ENCODE measurements at regions not wholly inside any gene's neighbourhood (a gene's known extent, or its start where the extent isn't known, plus 50 kb on each side); places are given as distances from the start of the nearest gene placed in this dataset.

DNA sequence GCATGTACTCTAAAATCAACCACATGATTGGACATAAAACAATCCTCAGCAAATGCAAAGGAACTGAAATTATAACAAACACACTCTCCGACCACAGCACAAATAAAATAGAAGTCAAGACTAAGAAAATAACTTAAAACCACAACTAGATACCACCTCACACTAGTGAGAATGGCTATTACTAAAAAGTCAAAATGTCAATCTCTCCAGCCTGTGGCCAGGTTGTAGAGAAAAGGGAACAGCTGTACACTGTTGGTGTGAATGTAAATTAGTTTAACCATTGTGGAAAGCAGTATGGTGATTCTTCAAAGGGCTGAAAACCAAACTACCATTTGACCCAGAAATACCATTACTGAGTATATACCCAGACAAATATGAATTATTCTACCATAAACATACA is 1025.7 kb upstream of the TENM4 start:
- no peak for DNase-seq

DNA sequence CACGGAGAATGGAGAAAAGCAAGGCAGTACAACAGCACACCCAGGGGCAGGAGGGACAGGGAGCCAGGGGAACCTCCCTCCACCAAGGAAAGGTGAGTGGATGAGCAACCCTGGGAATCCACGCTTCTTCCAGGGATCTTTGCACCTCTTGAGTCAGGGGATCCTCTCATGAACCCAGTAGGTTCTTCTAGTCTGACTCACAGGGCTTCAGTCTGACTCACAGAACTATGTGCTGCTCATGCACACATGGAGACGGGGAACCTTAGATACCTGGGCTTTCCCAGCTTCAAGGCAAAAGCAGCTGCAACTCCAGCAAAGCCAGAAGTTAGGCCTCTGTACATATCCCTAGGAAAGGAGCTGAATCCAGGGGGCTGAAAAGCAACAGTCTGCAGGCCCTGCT is 1021.4 kb upstream of the TENM4 start:
- no peak for DNase-seq

DNA sequence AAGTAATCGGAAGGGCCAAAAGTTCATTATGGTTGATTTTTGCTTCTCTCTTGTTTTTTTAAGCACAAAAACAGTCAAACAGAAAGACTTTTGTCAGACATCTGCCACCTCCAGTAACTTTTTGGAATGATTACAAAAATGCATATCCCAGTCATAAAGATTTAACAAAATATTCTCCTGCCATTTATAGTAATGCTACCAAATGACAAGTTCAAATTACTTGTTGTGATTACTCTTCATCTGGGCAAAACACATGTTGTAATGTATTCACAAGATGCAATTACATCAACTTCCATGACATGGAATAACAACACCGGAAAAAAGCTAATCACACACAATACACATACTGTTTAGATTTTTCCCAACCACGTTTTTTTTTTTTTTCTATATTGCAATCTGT is 1017.5 kb upstream of the TENM4 start:
- no peak for DNase-seq

DNA sequence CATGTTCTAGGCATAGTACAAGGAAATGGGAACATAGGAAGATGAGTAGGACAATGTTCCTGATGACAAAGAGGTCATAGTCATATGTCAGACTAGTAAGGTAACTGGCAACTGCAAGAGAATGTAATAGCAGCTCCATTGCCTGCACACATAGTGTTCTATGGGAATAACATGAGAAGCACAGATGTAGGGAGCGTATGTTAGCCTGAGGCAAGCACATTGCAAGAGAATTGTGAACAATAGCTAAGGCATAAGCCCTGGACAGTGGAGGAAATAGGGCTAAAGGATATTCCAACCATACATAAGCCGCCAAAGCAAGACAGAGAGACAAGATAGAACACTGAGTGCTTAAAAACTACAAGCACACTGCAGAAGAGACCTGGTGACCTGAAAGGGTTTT is 1017.0 kb upstream of the TENM4 start:
- no peak for DNase-seq

DNA sequence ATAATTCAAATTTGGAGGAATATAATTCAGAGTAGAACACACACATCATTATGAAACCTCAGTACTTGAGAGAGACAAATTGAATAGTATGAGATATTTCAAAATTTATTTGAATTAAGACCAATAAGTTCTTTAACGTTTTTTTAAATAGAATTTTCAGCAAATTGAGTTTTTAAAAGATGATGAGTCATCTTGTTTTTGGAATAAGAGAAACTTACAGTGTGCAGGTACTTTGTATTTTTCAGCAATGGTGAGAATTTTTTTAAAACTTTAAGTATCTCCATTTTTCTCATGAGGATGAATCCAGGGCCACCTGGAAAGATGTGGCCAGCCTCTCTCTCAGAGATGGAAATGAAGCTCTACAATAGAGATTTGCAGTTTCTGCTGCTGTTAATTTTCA is 1015.0 kb upstream of the TENM4 start:
- no peak for DNase-seq

DNA sequence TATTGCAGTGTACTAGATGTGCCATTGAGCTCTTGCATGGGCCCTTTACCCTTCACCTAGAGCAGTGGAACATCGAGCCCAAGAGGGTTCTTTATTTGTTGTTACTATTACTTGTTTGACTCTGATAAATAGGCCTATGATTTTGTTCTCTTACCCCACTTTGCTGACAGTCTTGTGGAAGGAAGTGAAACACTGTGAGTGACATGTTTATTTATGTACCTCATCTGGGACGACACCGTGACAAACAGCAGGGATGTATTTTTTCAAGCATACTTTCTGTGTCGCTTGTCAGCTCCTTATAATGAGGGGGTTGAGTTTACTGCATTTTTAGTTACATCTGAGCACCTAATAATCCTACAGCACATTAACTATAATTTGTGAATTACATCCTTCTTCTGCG is 1010.3 kb upstream of the TENM4 start:
- no peak for DNase-seq

DNA sequence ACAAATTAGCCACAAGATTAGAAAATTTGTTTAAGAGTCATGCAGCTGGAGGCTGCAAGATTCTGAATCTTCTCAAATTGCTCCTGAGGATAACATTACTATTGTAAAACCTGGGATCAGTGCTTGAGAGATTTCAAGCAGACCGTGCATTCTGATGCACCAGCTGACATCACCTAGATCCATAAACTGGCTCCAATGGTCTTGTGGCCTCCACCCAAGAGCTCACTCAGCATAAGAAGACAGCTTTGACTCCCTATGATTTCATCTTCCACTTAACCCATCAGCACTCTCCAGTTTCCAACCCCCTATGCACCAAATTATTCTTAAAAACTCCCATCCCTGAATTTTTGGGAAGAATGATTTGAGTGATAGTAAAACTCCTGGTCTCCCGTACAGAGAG is 1007.9 kb upstream of the TENM4 start:
- DNase-seq, result no peak

DNA sequence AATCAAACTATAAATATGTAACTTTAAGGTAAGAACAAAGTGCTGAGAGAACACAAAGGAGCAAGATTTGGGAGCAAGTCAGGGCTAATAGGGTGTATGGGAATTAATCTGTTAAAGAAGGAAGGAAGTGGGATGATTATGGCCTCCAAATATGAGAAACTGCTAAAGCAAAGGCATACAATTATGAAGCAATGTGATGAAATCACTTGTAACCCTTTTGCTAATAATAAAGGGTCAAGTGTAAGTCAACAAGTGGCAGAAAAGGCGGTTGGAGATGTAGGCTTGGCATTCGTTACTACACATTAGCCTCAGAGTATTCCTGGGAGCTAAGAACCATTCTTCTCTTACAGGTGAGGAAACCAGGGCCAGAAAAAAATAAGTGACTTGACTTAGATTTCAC is 1002.3 kb upstream of the TENM4 start:
- no peak for DNase-seq

DNA sequence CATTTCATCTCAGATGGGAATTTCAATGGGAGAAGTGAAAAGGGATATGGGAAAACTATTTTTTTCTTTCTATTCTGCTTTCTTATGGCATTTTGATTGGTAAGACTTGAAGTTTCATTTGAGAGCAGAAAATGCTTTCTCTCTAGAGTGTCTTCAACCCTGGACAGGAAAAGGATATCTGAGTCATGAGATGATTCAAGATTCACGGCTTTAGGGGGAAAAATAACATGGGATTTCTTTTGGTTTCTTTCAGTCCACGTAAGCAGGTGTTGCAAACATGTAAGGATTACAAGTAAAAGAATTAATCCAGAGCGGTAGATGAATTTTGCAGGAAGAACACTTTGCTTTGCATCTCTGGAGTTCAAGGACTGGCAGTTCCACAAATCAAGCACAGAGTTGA is 1001.0 kb upstream of the TENM4 start:
- no peak for DNase-seq

DNA sequence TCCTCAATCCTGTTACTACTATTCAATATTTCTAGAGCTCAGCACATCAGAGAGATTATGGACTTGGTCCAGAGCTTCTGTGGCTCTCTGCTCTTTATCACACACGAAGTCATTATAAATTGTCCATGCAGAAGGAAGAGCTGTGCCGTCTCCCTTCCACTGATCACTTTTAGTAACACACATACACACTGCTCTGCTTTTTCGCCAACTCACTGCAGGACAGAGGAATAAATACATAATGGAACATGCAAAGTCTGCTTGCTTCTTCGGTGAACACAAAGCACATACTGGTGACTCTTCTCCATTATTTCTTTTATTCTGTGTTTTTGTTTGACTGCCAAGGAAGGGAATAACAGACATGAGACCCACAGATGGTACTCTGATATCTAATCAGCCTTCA is 1000.0 kb upstream of the TENM4 start:
- no peak for DNase-seq

DNA sequence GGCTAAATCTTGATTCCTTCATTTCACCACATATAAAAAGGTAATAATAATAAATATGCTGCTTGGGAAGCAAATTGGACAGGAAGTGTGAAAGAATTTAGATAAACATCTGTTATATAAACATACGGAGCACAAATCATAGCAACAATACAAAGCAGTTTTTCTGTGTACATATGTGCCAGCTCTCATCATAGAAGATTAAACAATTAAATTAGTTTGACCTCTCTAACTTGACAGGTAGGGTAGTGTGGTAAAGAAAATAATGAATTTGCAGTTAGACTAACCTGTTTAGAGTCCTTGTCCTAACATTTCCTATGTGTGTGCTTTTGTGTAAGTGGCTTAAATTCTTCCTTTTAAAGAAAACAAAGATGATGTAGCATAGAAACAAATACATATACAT is 995.7 kb upstream of the TENM4 start:
- DNase-seq, result no peak

DNA sequence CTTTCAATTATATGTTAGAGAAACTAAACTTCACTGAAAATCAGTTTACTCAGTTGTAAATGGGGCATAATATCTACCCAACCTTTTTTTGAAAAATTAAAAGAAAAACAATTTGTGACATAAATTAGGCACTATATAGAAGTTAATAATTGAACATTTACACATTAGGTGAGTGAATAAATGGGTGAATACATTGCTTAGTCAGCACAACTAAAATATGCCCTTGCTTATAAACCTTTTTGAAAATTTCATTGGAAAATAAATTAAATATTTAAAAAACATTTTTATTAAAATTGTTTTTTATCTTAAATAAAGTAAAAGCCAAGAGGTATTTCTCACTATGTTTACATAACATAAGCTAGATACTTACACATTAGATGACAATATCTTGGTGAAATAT is 994.5 kb upstream of the TENM4 start:
- no peak for DNase-seq

DNA sequence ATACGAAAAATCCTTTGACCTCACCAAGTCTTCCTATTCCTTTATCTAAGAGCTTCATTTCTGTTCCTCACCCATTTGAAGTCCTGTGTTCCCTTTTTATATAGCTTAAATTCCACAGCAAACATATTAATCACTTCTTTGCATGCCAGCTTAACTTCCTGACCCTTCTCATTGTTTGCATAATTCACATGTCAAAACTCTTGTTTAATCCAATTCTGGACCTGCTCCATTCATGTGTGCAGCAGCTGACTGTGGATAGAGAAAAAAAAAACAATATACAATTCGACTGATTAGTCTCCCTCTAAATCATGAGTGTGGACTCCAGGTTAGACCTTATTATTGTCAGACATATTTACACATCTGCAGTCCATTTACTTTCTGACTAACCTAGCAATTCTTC is 991.2 kb upstream of the TENM4 start:
- no peak for DNase-seq

DNA sequence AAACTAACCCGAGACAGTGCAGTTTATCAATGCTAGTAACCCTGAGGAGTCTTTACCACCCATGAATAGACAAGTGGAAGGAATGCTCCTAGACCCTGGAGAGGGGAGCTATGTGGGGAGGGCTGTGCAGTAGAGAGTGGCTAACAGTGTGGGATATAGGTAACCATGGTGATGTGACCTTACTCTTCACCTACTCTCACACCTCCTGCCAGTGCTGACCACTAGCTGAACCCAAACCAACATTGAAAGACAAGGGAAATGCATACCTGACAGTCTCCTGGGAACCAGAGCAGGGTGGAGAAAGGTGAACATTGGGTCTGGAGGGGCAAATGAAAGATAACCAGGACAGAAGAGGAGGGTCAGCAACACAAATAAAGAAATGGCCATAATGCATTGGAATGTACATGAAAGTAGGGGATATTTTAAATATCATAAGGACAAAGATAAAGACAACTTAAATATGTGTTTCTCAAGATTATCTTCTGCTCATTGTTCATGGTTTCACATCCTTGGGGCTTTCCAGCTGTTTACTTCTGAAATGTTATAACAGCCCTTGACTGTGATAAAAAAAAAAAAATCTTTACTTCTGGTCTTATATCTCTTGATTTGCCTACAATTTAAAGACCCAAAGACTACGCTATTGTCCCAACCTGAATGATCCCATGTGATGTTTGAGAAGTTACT is 983.3 kb upstream of the TENM4 start:
- no peak for DNase-seq

DNA sequence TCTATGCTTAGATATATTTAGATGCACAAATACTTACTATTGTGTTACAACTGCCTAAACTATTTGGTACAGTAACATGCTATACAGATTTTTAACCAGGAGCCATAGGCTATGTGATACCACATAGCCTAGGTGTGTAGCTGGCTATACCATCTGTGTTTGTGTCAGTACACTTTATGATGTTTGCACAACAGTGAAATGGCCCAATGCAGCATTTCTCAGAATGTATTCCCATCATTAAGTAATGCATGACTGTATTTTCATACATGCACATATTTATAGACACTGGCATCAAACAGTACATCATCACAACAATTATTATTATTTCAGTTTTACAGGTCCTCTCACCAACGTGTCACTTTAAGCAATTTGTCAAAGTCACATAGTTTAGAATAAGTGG is 979.5 kb upstream of the TENM4 start:
- no peak for DNase-seq

DNA sequence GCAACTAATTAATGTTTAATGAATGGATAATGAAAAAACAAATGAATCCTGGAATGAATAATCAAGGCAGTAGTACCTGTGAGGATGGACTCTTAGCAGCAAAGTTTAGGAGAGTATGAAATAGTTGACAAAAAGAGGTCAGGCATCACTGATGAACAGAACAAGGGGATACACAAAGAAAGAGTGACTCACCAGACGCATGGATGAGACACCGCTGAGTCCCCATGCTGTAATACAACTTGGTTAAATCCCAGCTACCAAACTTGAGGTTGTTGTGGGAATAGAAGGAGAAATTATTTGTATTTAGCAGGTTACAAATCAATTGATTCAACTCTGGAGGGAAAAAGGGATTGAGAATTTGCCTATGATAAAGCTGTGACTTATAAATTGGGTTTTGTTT is 976.9 kb upstream of the TENM4 start:
- no peak for DNase-seq

DNA sequence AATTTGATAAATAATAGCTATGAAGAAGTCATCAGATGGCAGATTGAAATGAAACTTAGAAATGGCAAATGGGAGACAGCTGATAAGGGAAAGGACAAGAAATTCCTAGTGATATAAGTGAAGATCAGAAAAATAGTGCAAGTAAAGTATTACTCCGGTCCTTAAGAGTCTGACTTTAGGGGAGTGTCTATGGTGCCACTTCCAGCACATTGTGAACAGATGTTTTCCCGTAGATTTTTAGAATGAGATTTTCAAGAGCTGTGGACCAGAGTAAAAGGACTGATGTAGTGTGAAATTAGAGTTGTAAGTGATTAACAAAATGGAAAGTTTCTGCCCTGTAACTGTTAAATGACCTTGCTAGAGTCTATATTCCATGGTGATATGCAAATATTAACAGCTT is 974.8 kb upstream of the TENM4 start:
- DNase-seq, result no peak

DNA sequence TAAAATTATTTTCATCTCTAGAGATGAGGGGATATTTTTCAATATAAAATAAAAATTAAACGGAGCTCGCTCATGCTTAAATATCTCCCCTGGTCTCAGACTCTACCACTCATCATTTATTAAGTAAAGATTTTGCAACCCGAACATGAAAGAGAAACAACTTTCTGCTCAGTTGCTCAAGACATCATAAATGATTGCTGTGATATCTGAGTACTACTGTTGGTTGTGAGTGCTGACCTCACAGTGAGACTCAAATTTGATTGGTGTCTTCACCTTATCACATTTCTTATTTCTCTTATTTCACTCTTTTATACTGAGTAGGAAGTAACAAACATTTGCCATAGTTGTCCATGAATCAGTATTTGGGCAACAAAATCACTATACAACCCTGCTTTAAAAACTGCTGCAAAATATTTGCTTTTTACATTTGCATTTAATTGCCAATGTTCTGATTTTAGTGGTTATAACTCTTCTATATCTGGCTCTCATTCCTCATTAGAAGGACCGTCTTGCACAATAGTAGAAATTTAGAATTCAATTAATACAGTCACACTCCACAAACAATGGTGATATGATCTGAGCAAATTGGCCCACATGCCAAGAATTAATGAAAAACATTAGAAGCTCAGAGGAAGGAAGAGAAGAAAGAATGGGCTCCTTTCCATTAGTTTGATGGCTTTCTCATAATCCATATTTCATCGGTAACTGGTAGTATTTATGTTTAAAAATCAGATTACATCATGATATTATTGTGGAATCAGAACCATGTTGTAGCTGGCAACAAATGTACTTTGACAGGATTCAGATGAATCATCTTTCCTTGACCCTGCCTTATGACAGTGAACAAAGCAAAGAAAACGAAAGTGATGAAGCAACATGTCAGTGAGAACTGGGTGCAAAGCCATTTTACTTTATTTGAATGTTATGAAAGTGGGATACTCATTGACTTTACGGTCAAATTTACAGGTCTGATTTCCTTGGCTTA is 973.6 kb upstream of the TENM4 start:
- no peak for DNase-seq

DNA sequence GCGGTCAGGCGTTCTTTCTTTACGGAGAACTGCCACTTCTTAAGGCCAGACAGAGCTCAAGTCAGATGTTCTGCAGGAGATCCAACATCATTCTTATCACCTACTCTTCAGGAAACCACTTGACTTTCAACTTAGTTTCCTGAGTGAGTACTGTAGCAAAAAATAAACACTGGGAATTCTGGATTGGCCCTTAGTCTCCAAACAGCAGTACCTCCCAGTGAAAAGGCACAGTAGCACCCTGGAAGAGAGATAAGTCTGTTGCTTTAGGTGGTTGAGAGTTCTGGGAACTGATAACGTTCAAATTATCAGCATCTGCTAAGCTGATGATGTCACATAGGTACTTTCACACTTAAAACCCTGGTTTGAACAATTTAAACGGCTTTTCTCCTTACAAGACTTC is 971.8 kb upstream of the TENM4 start:
- no peak for DNase-seq

DNA sequence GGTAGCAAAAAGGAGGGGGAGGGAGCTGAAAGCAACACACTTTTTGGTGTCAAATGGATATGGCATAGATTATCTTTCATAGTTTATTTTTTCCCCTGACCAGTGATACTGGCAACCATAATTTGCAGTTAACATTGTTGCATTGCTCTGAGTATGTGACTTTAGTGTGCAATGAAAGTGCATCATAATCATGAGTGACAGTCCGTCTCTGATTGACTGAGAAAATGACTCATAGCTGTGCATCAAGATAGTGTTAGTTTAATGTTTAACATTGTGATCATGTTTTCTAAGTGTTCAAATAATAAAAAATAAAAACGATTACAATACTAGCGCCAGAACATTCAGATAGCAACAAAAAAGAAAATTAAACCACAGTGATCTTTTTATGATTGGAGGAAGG is 952.4 kb upstream of the TENM4 start:
- DNase-seq, result no peak

DNA sequence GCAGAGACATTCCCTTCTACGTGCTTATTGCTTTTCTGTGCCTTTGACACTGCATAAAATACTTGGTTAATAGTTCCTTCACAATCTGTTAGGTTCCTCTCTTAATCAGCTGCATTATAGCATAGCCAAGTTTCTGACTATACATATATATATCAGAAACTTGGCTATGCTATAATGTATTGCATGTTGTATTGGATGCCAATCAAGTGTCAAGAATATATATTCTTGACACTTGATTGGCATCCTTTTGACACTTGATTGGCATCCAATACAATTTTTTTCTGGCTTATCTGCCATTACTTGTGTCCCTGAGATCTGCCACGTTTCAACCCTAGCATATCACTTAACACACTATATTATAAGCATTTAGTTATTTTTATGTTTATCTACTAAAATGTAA is 949.7 kb upstream of the TENM4 start:
- DNase-seq, result no peak

DNA sequence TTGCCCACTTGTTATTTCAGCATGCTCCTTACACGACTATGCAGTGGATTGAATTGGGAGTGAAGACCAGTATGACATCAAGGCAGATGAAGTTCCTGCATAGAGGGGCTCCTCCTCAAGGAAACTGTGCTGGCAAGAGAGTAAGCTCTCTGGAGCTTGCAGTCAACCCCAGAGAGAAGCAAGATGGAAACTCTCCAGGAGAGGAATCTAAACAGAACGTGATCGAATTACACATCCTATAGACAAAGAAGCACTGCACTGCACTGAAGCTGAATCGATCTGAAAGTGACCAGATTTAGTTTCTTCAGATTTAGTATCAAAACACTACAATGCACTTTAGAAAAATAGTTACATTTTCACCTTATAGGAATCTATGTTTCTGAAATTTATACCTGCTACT is 947.7 kb upstream of the TENM4 start:
- no peak for DNase-seq

DNA sequence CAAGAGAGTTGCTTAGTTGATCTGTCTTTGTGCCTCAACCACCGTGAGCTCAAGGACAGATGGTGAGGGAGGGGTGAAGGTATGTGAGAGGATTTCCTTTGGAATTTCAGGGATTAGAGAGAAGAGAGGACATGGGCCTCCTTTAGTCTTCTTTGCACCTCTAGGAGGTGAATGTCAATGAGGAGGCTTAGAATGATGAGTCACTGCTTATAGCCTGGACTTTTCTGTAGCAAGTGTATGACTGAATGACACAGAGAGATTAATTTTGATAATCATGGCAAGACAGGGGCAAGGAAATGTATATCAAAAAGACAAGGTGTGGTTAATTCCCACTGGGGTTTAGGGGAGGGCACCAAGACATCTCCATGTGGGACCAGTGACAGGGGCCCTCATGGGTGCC is 947.3 kb upstream of the TENM4 start:
- DNase-seq, result no peak

DNA sequence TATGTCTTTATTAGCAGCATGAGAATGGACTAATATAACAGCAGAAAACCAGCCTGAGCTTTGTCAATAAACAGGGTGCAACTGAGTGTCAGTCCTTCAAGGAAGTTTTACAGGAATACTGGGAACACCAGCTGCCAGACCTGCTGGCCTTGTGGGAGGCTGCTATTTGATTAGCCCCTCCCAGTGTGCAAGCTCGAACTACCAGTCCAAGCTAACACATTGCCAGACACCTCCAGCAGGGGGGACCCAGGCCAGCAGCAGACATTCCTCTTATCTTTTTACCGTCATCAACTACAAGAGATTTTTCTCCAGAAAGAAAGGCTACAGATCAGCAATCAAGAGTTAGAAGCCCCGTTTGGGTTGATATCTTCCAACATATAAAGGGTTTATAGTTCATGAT is 942.8 kb upstream of the TENM4 start:
- DNase-seq, result no peak
